M059J (cell line): ENCODE measurements at regions not wholly inside any gene's neighbourhood (a gene's known extent, or its start where the extent isn't known, plus 50 kb on each side); places are given as distances from the start of the nearest gene placed in this dataset.

Experiments
- DNase-seq: peaks from one replicate; pipeline ENCODE4 v3.0.0-alpha.2; 2012; ENCODE audit warnings: low read depth

DNA sequence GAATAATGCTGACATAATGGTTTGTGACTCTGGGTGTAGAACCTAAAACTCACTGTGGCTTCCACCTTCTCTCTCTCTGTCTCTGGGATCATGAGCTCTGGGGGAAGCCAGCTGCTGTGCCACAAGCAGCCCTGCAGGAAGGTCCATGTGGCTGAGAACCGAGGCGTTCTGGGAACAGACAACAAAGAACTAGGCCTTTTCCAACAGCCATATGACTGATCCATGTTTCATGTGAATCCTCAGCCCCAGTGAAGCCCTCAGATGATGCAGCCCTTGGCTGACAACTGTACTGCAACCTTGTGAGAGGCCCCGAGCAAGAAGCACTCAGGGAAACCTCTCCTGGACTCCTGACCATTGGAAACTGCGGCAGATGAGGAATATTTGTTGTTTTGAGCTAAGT is 56.6 kb downstream of the HLA-G start:
- DNase-seq = no peak

DNA sequence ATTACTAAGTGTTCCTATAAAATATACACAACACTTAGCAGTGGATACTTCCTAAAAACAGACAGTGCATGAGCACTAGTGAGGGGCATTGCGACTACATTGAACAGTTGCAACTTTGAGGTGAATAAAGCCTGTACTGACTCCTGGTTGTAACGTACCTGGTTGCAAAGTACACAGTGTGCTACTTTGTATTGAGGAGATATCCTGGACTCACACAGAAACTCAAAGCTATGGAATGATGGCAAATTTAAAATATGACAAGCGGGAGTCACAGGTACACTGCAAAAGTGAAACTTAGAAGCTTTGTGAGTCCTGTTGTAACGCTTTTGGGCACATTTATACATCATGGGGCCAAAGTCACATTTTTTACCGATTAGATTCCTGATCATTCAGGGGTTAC is 55.6 kb upstream of the HLA-A start:
- DNase-seq = no peak

DNA sequence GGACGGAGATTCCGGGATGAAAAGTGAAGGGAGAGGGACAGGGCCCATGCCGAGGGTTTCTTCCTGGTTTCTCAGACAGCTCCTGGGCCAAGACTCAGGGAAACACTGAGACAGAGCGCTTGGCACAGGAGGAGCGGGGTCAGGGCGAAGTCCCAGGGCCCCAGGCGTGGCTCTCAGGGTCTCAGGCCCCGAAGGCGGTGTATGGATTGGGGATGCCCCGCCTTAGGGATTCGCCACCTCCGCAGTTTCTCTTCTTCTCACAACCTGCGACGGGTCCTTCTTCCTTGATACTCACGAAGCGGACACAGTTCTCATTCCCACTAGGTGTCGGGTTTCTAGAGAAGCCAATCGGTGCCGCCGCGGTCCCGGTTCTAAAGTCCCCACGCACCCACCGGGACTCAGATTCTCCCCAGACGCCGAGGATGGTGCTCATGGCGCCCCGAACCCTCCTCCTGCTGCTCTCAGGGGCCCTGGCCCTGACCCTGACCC is 55.0 kb upstream of the HLA-A start:
- peak; percentile 78 for DNase-seq

DNA sequence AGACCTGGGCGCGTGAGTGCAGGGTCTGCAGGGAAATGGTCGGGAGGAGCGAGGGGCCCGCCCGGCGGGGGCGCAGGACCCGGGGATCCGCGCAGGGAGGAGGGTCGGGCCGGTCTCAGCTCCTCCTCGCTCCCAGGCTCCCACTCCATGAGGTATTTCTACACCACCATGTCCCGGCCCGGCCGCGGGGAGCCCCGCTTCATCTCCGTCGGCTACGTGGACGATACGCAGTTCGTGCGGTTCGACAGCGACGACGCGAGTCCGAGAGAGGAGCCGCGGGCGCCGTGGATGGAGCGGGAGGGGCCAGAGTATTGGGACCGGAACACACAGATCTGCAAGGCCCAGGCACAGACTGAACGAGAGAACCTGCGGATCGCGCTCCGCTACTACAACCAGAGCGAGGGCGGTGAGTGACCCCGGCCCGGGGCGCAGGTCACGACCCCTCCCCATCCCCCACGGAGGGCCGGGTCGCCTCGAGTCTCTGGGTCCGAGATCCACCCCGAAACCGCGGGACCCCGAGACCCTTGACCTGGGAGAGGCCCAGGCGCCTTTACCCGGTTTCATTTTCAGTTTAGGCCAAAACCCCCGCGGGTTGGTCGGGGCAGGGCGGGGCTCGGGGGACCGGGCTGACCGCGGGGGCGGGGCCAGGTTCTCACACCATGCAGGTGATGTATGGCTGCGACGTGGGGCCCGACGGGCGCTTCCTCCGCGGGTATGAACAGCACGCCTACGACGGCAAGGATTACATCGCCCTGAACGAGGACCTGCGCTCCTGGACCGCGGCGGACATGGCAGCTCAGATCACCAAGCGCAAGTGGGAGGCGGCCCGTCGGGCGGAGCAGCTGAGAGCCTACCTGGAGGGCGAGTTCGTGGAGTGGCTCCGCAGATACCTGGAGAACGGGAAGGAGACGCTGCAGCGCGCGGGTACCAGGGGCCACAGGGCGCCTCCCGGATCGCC is 54.2 kb upstream of the HLA-A start:
- DNase-seq = peak; percentile 69
